ENCODE measurements at regions not wholly inside any gene's neighbourhood (a gene's known extent, or its start where the extent isn't known, plus 50 kb on each side); places are given as distances from the start of the nearest gene placed in this dataset.

- no peak for TF ChIP-seq CTCF (IDR thresholded peaks at IDR 0.05; ENCODE audit: insufficient read depth, low read length)
- H3K4me3 ChIP-seq (ENCODE audit: low read depth, low read length): no peak overlapping the region
- DNase-seq (ENCODE audit: low read depth): peak; percentile 63
Observed at GRCh38 chr9:21609506-21609905, 127.4 kb upstream of the IFNE start.

GRCh38 chr9:21611891-21612290 lies 129.8 kb upstream of the IFNE start:
- no peak overlapping the region for H3K4me3 ChIP-seq (ENCODE audit: low read depth, low read length)
- TF ChIP-seq CTCF (IDR thresholded peaks at IDR 0.05; ENCODE audit: insufficient read depth, low read length): no peak
- no peak for DNase-seq (ENCODE audit: low read depth)

GRCh38 chr9:21615018-21615417 lies 132.9 kb upstream of the IFNE start:
- TF ChIP-seq CTCF (IDR thresholded peaks at IDR 0.05; ENCODE audit: insufficient read depth, low read length): no peak
- no peak for DNase-seq (ENCODE audit: low read depth)
- no peak overlapping the region for H3K4me3 ChIP-seq (ENCODE audit: low read depth, low read length)

- H3K4me3 ChIP-seq (ENCODE audit: low read depth, low read length): no peak overlapping the region
- DNase-seq (ENCODE audit: low read depth): peak; percentile 28
- no peak for TF ChIP-seq CTCF (IDR thresholded peaks at IDR 0.05; ENCODE audit: insufficient read depth, low read length)
Observed at GRCh38 chr9:21615446-21615845, 133.3 kb upstream of the IFNE start.

GRCh38 chr9:21616082-21616778 lies 134.1 kb upstream of the IFNE start:
- H3K4me3 ChIP-seq (ENCODE audit: low read depth, low read length): no peak overlapping the region
- no peak for TF ChIP-seq CTCF (IDR thresholded peaks at IDR 0.05; ENCODE audit: insufficient read depth, low read length)
- DNase-seq (ENCODE audit: low read depth): peak; percentile 92

GRCh38 chr9:21624675-21625644 lies 142.8 kb upstream of the IFNE start:
- no peak for TF ChIP-seq CTCF (IDR thresholded peaks at IDR 0.05; ENCODE audit: insufficient read depth, low read length)
- no peak for DNase-seq (ENCODE audit: low read depth)
- H3K4me3 ChIP-seq (ENCODE audit: low read depth, low read length): no peak overlapping the region
